Osteoblast (primary cell): ENCODE measurements at regions not wholly inside any gene's neighbourhood (a gene's known extent, or its start where the extent isn't known, plus 50 kb on each side); places are given as distances from the start of the nearest gene placed in this dataset.
"Not testable (repeated sequence)": the region's sequence is repeated elsewhere in the genome, so short reads cannot be mapped to it uniquely, and the experiment has no call there.

ENCODE experiments used
- DNase-seq: peaks from one replicate; pipeline ENCODE4 v3.0.0; 2011; ENCODE audit warnings: low spot score, mixed read lengths; ENCODE audit not compliant: insufficient read length; ENCODE audit errors: missing footprints
- H2AFZ ChIP-seq: 2 replicates; pipeline ENCODE4 v1.6.0; 2011; ENCODE audit warnings: mild to moderate bottlenecking, low read length
- H3K27ac ChIP-seq: 2 replicates; pipeline ENCODE4 v1.5.1; 2011; ENCODE audit warnings: mild to moderate bottlenecking, low read depth, low read length, moderate library complexity
- H3K27me3 ChIP-seq: 2 replicates; pipeline ENCODE4 v1.6.0; 2012; ENCODE audit warnings: mild to moderate bottlenecking, control low read depth, inconsistent platforms, low read length, moderate library complexity; ENCODE audit not compliant: insufficient read depth
- H3K36me3 ChIP-seq: 2 replicates; pipeline ENCODE4 v1.5.1; 2011; ENCODE audit warnings: mild to moderate bottlenecking, low read length, control low read depth, moderate library complexity; ENCODE audit not compliant: insufficient read depth
- H3K4me1 ChIP-seq: 2 replicates; pipeline ENCODE4 v1.5.1; 2011; ENCODE audit warnings: mild to moderate bottlenecking, low read length, control low read depth, moderate library complexity; ENCODE audit not compliant: insufficient read depth
- H3K4me2 ChIP-seq: 2 replicates; pipeline ENCODE4 v1.6.0; 2011; ENCODE audit warnings: mild to moderate bottlenecking, low read length; ENCODE audit not compliant: insufficient read depth
- H3K4me3 ChIP-seq: fragments of 200-600 bp; sonication (generic); 3 replicates; pipeline ENCODE4 v1.5.1; 2012; ENCODE audit warnings: mild to moderate bottlenecking, low read length, inconsistent platforms; ENCODE audit not compliant: insufficient read depth
- H3K79me2 ChIP-seq: 2 replicates; pipeline ENCODE4 v1.6.0; 2012; ENCODE audit warnings: mild to moderate bottlenecking, low read length, control low read depth, inconsistent platforms; ENCODE audit not compliant: insufficient read depth
- H3K9me3 ChIP-seq: 2 replicates; pipeline ENCODE4 v1.5.1; 2011; ENCODE audit warnings: low read depth, low read length, control low read depth
- H4K20me1 ChIP-seq: 2 replicates; pipeline ENCODE4 v1.6.0; 2012; ENCODE audit warnings: mild to moderate bottlenecking, low read length, control low read depth; ENCODE audit not compliant: insufficient read depth
- CTCF ChIP-seq: IDR thresholded peaks from 2 replicates; pipeline ENCODE4 v1.5.1; 2011; ENCODE audit warnings: mild to moderate bottlenecking, low read depth, low read length, moderate library complexity; ENCODE audit errors: extremely low read depth

- Histone ChIP-seq H3K79me2 (no peaks in the 10 kb centered on the region), H2AFZ (no peak overlapping the region), H3K9me3 (peaks cover 2% of the 10 kb centered on the region), H3K4me2 (no peak overlapping the region), H3K27ac (no peak overlapping the region), H3K27me3 (no peaks in the 10 kb centered on the region), H4K20me1 (no peaks in the 10 kb centered on the region), H3K36me3 (no peaks in the 10 kb centered on the region), H3K4me1 (no peaks in the 10 kb centered on the region), H3K4me3 (no peak overlapping the region)
- TF ChIP-seq CTCF = no peak
- no peak for DNase-seq
These were observed 247.2 kb downstream of the ZIC4 start for GRCh38 chr3:147159141-147159540.

- Histone ChIP-seq H3K4me2 (no peak overlapping the region), H3K36me3 (no peaks in the 10 kb centered on the region), H3K79me2 (no peaks in the 10 kb centered on the region), H3K9me3 (peaks cover 2% of the 10 kb centered on the region), H3K4me3 (no peak overlapping the region), H3K27ac (no peak overlapping the region), H3K4me1 (no peaks in the 10 kb centered on the region), H4K20me1 (no peaks in the 10 kb centered on the region), H3K27me3 (no peaks in the 10 kb centered on the region), H2AFZ (no peak overlapping the region)
- peak; percentile 66 for DNase-seq
- no peak for TF ChIP-seq CTCF
These were observed 248.7 kb downstream of the ZIC4 start for GRCh38 chr3:147157631-147158030.

- H3K4me3 ChIP-seq, H3K9me3 ChIP-seq, DNase-seq, H3K79me2 ChIP-seq, H3K4me1 ChIP-seq, H4K20me1 ChIP-seq, H2AFZ ChIP-seq, H3K36me3 ChIP-seq, H3K27me3 ChIP-seq, H3K27ac ChIP-seq, H3K4me2 ChIP-seq: not testable (repeated sequence)
These were observed 251.4 kb downstream of the ZIC4 start for GRCh38 chr3:147154988-147155387.

GRCh38 chr3:147153830-147154539 is 252.4 kb downstream of the ZIC4 start:
- no peak for DNase-seq
- no peak overlapping the region for H2AFZ ChIP-seq
- no peak overlapping the region for H3K4me3 ChIP-seq
- H3K4me2 ChIP-seq = no peak overlapping the region
- H3K4me1 ChIP-seq = no peaks in the 10 kb centered on the region
- no peaks in the 10 kb centered on the region for H3K79me2 ChIP-seq
- H3K36me3 ChIP-seq = no peaks in the 10 kb centered on the region
- TF ChIP-seq CTCF = no peak
- H4K20me1 ChIP-seq = no peaks in the 10 kb centered on the region
- no peak overlapping the region for H3K27ac ChIP-seq
- peaks cover 2% of the 10 kb centered on the region for H3K9me3 ChIP-seq
- no peaks in the 10 kb centered on the region for H3K27me3 ChIP-seq
